H54 (cell line): ENCODE measurements at regions not wholly inside any gene's neighbourhood (a gene's known extent, or its start where the extent isn't known, plus 50 kb on each side); places are given as distances from the start of the nearest gene placed in this dataset.

Source experiments
- DNase-seq: peaks from one replicate; pipeline ENCODE4 v3.0.0; 2011; ENCODE audit warnings: low spot score, mixed read lengths; ENCODE audit not compliant: insufficient read length
- FAIRE-seq: peaks from 3 replicates; lab custom pipeline; 2011; peaks lifted over from hg19 to GRCh38; lab: Jason Lieb, UNC
- POLR2A ChIP-seq: IDR thresholded peaks from 2 replicates; pipeline ENCODE4 v1.6.1; 2011; ENCODE audit warnings: low read depth, mild to moderate bottlenecking, low read length

DNA sequence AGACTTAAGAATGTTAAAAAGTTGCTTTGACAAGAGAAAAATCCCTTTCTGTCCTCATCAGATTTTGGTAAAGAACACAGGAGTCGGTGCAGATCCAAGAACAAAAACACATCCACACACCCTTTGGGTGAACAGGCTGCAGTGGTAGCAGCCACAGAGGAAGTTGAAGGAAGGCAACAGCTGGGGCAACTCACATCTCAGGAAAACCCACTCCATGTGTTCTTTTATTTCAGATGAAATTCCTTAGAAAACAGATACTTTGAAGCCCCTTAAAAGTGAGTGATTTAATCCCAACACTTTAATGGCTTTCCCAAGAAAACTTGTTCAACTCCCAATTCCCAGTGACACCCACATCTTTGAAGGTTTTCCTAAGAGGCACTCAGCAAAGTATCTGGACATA is 271.3 kb downstream of the ICOS start:
- no peak for FAIRE-seq
- no peak for DNase-seq
- no peak for TF ChIP-seq POLR2A

DNA sequence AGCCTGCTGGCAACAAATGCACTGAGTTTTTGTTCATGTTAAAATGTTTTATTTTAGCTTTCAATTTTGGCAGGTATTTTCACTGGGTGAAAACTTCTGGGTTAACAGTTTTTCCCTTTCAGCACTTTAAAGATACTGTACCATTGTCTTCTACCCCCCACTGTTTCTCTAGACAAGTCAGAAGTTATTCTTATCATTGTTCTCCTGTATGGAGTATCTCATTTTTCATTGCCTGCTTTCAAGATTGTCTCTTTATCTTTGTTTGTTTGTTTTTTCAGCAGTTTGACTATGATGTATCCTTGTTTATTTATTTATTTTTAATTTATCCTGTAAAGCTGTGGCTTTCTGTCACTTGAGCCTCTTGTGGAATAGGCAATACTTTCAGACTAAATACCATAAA is 277.0 kb downstream of the ICOS start:
- DNase-seq (no peak), FAIRE-seq (no peak)
- no peak for TF ChIP-seq POLR2A

DNA sequence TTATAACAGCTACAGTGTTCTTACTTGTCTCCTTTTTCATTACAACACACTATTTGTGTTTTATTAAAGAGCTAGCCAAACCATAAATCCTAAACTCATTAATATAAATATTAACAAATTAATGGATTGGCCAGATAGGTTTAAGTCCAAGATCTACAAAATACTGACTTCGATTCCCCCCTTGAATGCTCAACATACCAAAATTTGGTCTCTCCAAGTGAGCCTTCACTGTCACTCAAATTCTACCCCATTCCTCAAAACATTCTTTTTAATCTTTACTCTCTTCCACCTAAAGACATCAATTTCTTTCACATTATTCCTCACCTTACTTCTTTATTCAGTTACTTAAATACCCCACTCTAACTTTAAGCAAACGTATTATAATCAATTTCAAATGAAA is 281.5 kb downstream of the ICOS start:
- TF ChIP-seq POLR2A = no peak
- no peak for FAIRE-seq
- no peak for DNase-seq

DNA sequence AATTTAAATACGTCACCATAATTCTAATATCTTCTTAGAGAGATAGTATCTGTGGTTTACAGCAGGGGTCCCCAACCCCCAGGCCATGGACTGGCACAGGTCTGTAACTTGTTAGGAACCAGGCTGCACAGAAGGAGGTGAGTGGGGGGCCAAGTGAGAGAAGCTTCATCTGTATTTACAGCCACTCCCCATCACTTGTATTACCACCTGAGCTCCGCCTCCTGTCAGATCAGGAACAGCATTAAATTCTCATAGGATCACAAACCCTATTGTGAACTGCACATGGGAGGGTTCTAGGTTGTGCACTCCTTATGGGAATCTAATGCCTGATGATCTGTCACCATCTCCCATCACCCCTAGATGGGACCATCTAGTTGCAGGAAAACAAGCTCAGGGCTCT is 282.6 kb downstream of the ICOS start:
- no peak for TF ChIP-seq POLR2A
- DNase-seq (no peak), FAIRE-seq (no peak)

DNA sequence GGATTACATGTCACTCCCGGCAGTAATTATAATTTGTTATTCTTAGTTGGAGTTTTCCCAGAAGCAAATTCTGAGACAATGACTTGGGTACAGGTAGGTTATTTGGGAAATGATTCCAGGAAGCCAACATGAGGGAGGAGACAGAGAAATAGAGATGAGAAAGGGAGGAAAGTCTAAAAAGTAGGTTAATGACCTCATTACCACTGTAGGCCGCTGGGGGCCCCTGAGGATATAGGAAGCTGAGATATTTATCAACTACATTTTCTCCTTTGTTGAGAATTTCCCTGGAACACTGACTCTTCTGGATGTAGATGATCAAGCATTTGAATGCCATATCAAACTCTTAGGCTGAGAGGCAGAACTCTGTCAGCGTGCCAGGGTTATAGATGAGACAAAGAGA is 284.3 kb downstream of the ICOS start:
- no peak for TF ChIP-seq POLR2A
- DNase-seq (no peak), FAIRE-seq (no peak)

DNA sequence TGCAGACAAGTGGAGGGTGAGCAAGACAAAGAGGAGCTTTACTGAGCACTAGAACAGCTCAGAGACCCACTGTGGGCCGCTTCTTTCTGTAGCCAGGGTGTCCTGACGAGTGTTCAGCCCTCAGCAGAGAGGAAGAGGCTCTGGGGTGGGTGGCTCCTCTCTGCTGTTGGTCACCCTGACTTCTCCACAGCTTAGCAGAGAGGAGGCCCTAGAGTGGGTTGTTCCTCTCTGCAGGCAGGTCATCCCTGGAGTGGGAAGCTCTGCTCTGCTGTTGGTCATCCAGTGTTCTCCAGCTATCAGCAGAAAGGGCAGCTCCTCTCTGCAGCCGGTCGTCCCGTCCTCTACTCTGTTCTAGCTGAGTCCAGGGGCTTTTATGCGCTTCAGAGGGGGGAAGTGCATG is 286.5 kb downstream of the ICOS start:
- FAIRE-seq = no peak
- TF ChIP-seq POLR2A = no peak
- no peak for DNase-seq

DNA sequence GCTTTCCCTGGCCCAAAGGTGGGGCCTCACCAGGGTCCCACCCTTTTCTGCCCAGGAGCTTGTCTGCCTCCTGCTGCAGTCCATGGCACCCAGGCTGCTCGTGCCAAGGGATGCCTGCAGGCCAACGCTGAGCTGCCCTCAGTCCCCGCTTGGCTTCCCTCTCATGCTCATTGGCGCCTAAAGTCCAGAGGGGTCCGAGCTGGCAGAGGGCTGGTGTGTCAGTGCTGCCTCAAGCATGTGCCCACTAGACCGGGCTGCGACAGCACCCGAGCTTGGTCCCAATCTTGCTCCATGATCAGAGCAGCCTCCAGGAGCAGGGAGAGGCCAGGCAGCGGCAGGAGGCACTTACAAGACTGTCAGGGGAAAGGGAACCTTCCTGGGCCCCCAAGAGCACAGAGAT is 287.0 kb downstream of the ICOS start:
- no peak for TF ChIP-seq POLR2A
- FAIRE-seq = no peak
- no peak for DNase-seq

DNA sequence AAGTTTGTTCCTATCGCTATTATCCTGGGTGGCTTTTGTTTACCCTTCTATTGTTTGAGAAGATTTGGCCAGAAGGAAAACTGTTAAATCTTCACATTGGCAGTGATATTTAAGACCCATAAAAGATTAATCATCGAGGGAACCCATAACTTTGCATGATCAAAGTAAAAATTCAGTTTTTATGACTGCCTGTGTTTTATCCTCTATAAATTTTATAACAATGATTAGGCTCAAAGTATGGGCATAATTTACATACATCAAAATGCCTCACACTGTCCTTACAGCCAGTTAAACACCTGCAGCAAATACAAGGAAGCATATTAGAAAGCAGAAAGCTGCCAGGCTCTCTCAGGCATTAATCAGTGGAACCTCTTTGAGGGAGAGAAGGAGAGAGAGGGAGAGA is 289.1 kb downstream of the ICOS start:
- TF ChIP-seq POLR2A = no peak
- no peak for DNase-seq
- FAIRE-seq = no peak

DNA sequence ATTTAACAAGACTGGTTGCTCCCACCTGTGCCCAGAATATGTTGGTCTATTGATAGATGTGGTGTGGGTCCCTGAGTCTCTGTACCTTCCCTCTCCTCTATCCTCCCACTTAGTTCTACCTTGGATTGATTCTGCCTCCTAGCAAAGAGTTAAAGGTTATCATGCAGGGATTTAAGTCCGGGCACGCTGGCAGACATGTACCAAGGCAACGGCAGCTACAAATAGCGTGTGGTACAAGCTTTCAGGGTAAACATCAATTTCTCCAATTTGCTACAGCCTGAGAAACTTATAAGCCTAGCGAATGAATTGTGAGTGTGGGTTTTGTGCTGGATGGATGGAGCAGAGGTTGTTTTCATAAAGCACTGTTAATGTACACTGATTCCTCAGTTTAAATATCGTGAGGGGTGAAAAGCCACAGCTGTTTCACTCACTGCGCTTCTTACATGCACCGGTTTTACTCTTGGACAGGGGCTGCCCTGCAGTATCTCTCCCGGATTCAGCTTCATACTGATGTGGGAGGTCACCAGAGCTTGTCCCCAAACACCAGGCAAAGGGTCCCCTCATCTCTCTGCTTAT is 289.8 kb downstream of the ICOS start:
- no peak for FAIRE-seq
- DNase-seq = no peak
- TF ChIP-seq POLR2A = no peak

DNA sequence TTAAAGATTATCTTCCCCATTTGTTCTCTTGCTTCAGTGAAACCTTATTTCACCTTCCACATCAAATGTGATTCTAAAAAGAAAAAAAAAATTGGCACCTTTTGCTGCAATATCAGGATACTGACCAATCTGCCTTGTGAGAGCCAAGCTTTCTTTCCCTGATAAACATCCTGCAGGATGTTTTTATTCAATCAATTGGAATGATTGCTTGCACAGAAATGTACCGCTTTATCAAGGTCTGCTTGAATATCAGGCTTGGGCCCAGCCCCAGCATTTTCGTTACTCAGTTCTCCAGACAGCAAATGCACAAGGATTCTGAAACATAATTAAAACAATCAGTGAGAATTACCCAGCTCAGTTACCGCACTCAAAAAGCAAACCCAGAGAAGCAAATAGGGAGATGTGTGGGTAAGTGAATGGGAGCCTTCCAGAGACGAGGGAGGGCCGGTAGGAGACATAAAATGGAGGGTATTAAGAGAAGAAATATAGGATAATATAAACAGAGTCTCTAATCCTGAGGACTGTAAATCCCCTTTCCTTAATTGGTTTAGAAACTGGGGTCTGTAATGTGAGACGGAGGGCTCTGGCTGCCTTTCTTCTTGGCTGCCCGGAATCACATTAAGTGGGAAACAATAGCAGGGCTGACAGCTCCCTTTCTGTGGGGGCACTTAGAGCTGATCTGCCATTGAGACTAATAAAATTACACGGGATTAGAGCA is 291.8 kb downstream of the ICOS start:
- no peak for FAIRE-seq
- TF ChIP-seq POLR2A = no peak
- no peak for DNase-seq

DNA sequence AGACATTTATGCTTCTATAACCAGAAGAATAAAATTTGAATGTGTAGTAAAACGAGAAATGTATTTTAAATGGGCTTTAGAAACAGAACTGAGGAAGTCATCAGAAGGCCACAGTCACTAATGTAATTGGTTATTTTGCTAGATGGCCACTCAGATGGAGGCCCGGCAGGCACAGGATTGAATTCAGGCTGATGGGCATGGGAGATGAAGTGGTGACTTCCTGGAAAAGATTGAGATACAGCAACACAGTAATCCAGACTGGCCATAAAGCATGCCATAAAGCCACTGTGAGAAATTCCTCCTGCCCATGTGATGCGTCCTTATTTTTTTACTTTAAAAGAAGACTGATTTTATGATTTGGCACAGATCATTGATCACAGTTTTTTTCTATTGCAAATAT is 297.7 kb downstream of the ICOS start:
- FAIRE-seq = no peak
- no peak for DNase-seq
- no peak for TF ChIP-seq POLR2A

DNA sequence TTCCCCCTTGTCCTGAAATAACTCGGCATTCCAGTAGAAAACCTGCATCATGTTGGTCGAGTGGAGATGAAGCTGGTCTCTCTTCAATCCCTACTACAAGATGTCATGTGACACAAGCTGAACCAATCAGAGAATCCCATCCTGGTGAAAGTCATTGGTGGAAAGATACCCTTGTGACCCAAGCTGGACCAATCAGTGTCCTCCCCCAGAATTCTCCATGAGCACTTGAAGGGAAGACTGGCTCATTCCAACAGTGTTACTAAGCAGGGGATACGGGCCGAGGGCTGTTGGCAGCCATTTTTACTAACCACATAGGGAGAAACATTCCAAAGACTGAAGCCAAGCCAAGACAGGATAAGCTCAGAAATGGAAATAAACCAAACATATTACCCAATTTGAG is 298.3 kb downstream of the ICOS start:
- FAIRE-seq = no peak
- TF ChIP-seq POLR2A = no peak
- peak; percentile 6 for DNase-seq

DNA sequence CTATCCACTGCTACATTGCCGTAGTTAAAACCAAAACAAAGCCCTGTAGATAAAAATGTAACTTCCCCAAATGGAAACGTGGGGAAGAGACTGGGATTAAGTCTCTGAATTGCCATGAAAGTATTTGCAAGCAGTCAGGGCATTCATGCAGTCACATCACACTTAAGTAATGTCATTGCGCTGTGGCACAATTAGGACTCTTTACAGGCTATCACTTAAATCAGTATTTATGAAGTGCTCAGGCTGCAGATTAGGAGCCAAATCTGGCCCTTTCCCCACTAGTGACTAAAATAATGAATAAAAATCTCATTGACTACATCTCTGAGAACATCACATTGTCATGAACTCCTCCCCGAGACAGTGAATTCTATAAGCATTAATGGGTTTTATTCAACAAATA is 300.9 kb downstream of the ICOS start:
- DNase-seq = no peak
- FAIRE-seq = no peak
- TF ChIP-seq POLR2A = no peak

DNA sequence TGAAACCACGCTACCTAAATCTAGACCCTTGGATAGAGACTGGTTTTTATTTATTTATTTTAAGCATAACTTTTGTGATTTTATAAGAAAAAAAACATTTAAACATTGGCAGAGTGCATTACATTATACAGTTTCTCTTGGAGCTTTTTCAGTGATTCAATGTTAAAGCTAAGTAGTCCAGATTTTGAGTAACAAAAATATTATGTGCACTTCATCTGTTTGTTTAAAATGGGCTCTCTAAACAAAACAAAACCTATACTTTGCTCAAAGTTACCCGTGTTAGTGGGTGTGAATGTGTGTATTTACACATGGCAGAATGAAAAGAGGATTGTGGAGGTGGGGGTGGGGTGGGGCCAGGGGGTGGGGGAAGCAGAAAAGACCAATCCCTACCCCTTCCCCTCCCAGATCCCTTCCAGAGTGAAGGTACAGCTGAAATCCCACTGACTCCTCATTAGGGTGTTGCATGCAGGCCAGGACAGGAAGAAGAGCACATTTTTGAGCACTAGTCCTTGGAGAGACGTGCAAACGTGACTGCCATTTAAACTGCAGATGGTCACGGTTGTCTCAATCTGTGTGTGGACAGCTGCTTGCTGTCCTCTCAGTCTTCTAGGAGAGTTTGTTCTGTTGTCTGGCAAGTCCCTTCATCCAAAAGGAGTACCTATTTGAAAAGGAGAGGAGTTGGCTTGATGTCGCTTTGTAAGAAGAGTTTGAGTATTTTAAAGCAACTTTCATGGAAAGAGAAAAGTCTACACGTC is 303.0 kb downstream of the ICOS start:
- no peak for TF ChIP-seq POLR2A
- DNase-seq (no peak), FAIRE-seq (no peak)
